ENCODE measurements at regions not wholly inside any gene's neighbourhood (a gene's known extent, or its start where the extent isn't known, plus 50 kb on each side); places are given as distances from the start of the nearest gene placed in this dataset.
"Not testable (repeated sequence)": the region's sequence is repeated elsewhere in the genome, so short reads cannot be mapped to it uniquely, and the experiment has no call there.

DNA sequence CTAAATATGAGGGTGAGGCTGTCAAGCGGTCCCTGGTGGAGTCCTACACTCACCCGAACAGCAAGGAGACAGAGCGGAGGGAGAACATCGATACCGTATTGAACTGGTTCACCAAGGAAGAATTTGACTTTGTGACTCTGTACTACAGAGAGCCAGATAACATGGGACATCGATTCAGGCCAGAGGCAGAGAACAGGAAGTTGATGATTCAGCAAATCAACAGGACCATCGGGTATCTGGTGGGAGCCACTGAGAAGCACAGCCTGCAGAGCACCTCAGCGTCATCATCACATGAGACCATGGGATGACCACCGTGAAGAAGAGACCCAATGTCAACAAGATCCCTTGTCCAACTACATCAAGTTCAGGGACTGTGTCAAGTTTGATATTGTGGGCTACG, 67.5 kb upstream of the ROPN1B start:
- not testable (repeated sequence) for TF ChIP-seq CTCF (conservative IDR thresholded peaks at IDR 0.05 in 1 of 2, IDR thresholded peaks at IDR 0.05 in 1 of 2; ENCODE audit: extremely low read depth in 1 of 2, insufficient read depth in 1 of 2, low read depth in 1 of 2, low read length in 2 of 2); EZH2 (IDR thresholded peaks at IDR 0.05; ENCODE audit: borderline replicate concordance, low read length)
